ENCODE measurements at regions not wholly inside any gene's neighbourhood (a gene's known extent, or its start where the extent isn't known, plus 50 kb on each side); places are given as distances from the start of the nearest gene placed in this dataset.
"Not testable (repeated sequence)": the region's sequence is repeated elsewhere in the genome, so short reads cannot be mapped to it uniquely, and the experiment has no call there.

- DNase-seq, result no peak
Measured at GRCh38 chr3:118227191-118227590, 807.5 kb downstream of the IGSF11 start.

- DNase-seq, result no peak
Measured at GRCh38 chr3:118228151-118228550, 806.5 kb downstream of the IGSF11 start.

GRCh38 chr3:118229196-118229595, 805.5 kb downstream of the IGSF11 start:
- peak in 1 of 56 donors; percentile 1 for DNase-seq

- DNase-seq, result no peak
Measured at GRCh38 chr3:118231578-118231977, 803.1 kb downstream of the IGSF11 start.

- DNase-seq, result no peak
Measured at GRCh38 chr3:118239253-118239652, 795.4 kb downstream of the IGSF11 start.

- no peak for DNase-seq
Measured at GRCh38 chr3:118244761-118245160, 789.9 kb downstream of the IGSF11 start.

- no peak for DNase-seq
Measured at GRCh38 chr3:118245312-118245711, 789.3 kb downstream of the IGSF11 start.

- not testable (repeated sequence) for DNase-seq
Measured at GRCh38 chr3:118258850-118259249, 775.8 kb downstream of the IGSF11 start.

GRCh38 chr3:118262800-118263402, 771.7 kb downstream of the IGSF11 start:
- DNase-seq, result no peak

- no peak for DNase-seq
Measured at GRCh38 chr3:118267588-118267987, 767.1 kb downstream of the IGSF11 start.

- DNase-seq, result no peak
Measured at GRCh38 chr3:118269537-118270125, 765.0 kb downstream of the IGSF11 start.

- peak in 1 of 56 donors; percentile 24 for DNase-seq
Measured at GRCh38 chr3:118272991-118273390, 761.7 kb downstream of the IGSF11 start.

- DNase-seq, result no peak
Measured at GRCh38 chr3:118277814-118278213, 756.8 kb downstream of the IGSF11 start.

- no peak for DNase-seq
Measured at GRCh38 chr3:118292841-118293240, 741.8 kb downstream of the IGSF11 start.

GRCh38 chr3:118298133-118298532, 736.5 kb downstream of the IGSF11 start:
- no peak for DNase-seq

- no peak for DNase-seq
Measured at GRCh38 chr3:118304557-118304956, 730.1 kb downstream of the IGSF11 start.

- no peak for DNase-seq
Measured at GRCh38 chr3:118332699-118333098, 701.9 kb downstream of the IGSF11 start.

- no peak for DNase-seq
Measured at GRCh38 chr3:118337649-118338048, 697.0 kb downstream of the IGSF11 start.

- DNase-seq, result no peak
Measured at GRCh38 chr3:118347396-118348168, 687.1 kb downstream of the IGSF11 start.

GRCh38 chr3:118348169-118348557, 686.5 kb downstream of the IGSF11 start:
- DNase-seq, result no peak

GRCh38 chr3:118354556-118354955, 680.1 kb downstream of the IGSF11 start:
- no peak for DNase-seq

GRCh38 chr3:118369892-118370491, 664.7 kb downstream of the IGSF11 start:
- DNase-seq, result no peak
